Mesothelial cell of epicardium (in vitro differentiated cells): ENCODE measurements at regions not wholly inside any gene's neighbourhood (a gene's known extent, or its start where the extent isn't known, plus 50 kb on each side); places are given as distances from the start of the nearest gene placed in this dataset.

Experiments used
- DNase-seq, 2 experiments: peaks; one replicate each; pipeline ENCODE4 v3.0.0; 2021; ENCODE audit warnings: low spot score in 2 of 2; ENCODE audit not compliant: unreplicated experiment in 2 of 2
- H3K27ac Mint-ChIP-seq: 2 replicates; pipeline ENCODE4 v1.8.0; 2021; ENCODE audit warnings: mixed read lengths
- H3K27me3 Mint-ChIP-seq: 2 replicates; pipeline ENCODE4 v1.8.0; 2021; ENCODE audit warnings: low read depth, mixed read lengths
- H3K36me3 Mint-ChIP-seq: 2 replicates; pipeline ENCODE4 v1.8.0; 2021; ENCODE audit warnings: mixed read lengths
- H3K4me1 Mint-ChIP-seq: 2 replicates; pipeline ENCODE4 v1.8.0; 2021; ENCODE audit warnings: mixed read lengths
- H3K4me3 Mint-ChIP-seq: 2 replicates; pipeline ENCODE4 v1.8.0; 2021; ENCODE audit warnings: mild to moderate bottlenecking, moderate library complexity, mixed read lengths
- H3K9me3 Mint-ChIP-seq: 2 replicates; pipeline ENCODE4 v1.8.0; 2021; ENCODE audit warnings: mixed read lengths
- CTCF ChIP-seq: fragments of 200-600 bp; sonication (generic); IDR thresholded peaks from one replicate; pipeline ENCODE4 v1.5.0; 2021; ENCODE audit warnings: antibody characterized with exemption; ENCODE audit not compliant: unreplicated experiment

- TF ChIP-seq CTCF, result no peak
- no peak overlapping the region for H3K27ac Mint-ChIP-seq
- H3K4me1 Mint-ChIP-seq, result no peaks in the 10 kb centered on the region
- H3K27me3 Mint-ChIP-seq, result no peaks in the 10 kb centered on the region
- no peak overlapping the region for H3K4me3 Mint-ChIP-seq
- no peak for DNase-seq
- no peaks in the 10 kb centered on the region for H3K9me3 Mint-ChIP-seq
- no peaks in the 10 kb centered on the region for H3K36me3 Mint-ChIP-seq
Observed at GRCh38 chr5:168159425-168159824, 132.0 kb upstream of the WWC1 start.

GRCh38 chr5:168162464-168162863 lies 129.0 kb upstream of the WWC1 start:
- Mint-ChIP-seq H3K27ac (no peak overlapping the region), H3K9me3 (no peaks in the 10 kb centered on the region), H3K27me3 (no peaks in the 10 kb centered on the region), H3K4me3 (no peak overlapping the region), H3K36me3 (no peaks in the 10 kb centered on the region), H3K4me1 (peaks cover 9% of the 10 kb centered on the region)
- no peak for DNase-seq
- no peak for TF ChIP-seq CTCF

GRCh38 chr5:168163966-168164365 lies 127.5 kb upstream of the WWC1 start:
- no peak overlapping the region for H3K4me3 Mint-ChIP-seq
- H3K9me3 Mint-ChIP-seq, result no peaks in the 10 kb centered on the region
- H3K27ac Mint-ChIP-seq, result no peak overlapping the region
- DNase-seq, result no peak
- no peaks in the 10 kb centered on the region for H3K36me3 Mint-ChIP-seq
- TF ChIP-seq CTCF, result no peak
- H3K4me1 Mint-ChIP-seq, result peaks cover 9% of the 10 kb centered on the region
- H3K27me3 Mint-ChIP-seq, result no peaks in the 10 kb centered on the region

- Mint-ChIP-seq H3K4me1 (peaks cover 9% of the 10 kb centered on the region), H3K27me3 (no peaks in the 10 kb centered on the region), H3K36me3 (no peaks in the 10 kb centered on the region), H3K27ac (no peak overlapping the region), H3K9me3 (no peaks in the 10 kb centered on the region), H3K4me3 (no peak overlapping the region)
- no peak for TF ChIP-seq CTCF
- no peak for DNase-seq
Observed at GRCh38 chr5:168165221-168165914, 126.1 kb upstream of the WWC1 start.

GRCh38 chr5:168165977-168166376 lies 125.5 kb upstream of the WWC1 start:
- Mint-ChIP-seq H3K27me3 (no peaks in the 10 kb centered on the region), H3K4me3 (no peak overlapping the region), H3K36me3 (no peaks in the 10 kb centered on the region), H3K4me1 (peaks cover 11% of the 10 kb centered on the region), H3K9me3 (no peaks in the 10 kb centered on the region), H3K27ac (no peak overlapping the region)
- no peak for TF ChIP-seq CTCF
- no peak for DNase-seq

GRCh38 chr5:168167338-168167737 lies 124.1 kb upstream of the WWC1 start:
- Mint-ChIP-seq H3K36me3 (no peaks in the 10 kb centered on the region), H3K27me3 (no peaks in the 10 kb centered on the region), H3K4me1 (peaks cover 11% of the 10 kb centered on the region), H3K9me3 (no peaks in the 10 kb centered on the region), H3K27ac (no peak overlapping the region), H3K4me3 (no peak overlapping the region)
- DNase-seq, result no peak
- no peak for TF ChIP-seq CTCF
